HL-60 (cell line): ENCODE measurements at regions not wholly inside any gene's neighbourhood (a gene's known extent, or its start where the extent isn't known, plus 50 kb on each side); places are given as distances from the start of the nearest gene placed in this dataset.
"Not testable (repeated sequence)": the region's sequence is repeated elsewhere in the genome, so short reads cannot be mapped to it uniquely, and the experiment has no call there.

ENCODE experiments used
- DNase-seq, 2 experiments: peaks; one replicate each; pipeline ENCODE4 v3.0.0-alpha.2; 2010 to 2020; ENCODE audit warnings: low read depth in 1 of 2, low spot score in 1 of 2
- H3K27ac ChIP-seq: fragments of 250-450 bp; sonication (Bioruptor Pico); replicated peaks from 2 replicates; pipeline ENCODE4 v1.5.1; 2020; ENCODE audit warnings: mild to moderate bottlenecking, moderate library complexity
- H3K27me3 ChIP-seq: fragments of 250-450 bp; sonication (Bioruptor Pico); 2 replicates; pipeline ENCODE4 v1.5.1; 2021; ENCODE audit warnings: mild to moderate bottlenecking, moderate library complexity; ENCODE audit not compliant: insufficient read depth, poor library complexity, severe bottlenecking
- H3K4me3 ChIP-seq: replicated peaks from 2 replicates; pipeline ENCODE4 v1.5.1; 2011; ENCODE audit warnings: mild to moderate bottlenecking, control low read depth, low read length; ENCODE audit not compliant: insufficient read depth
- CTCF ChIP-seq: IDR thresholded peaks from one replicate; pipeline ENCODE4 v1.5.1; 2011; ENCODE audit warnings: low read length, control low read depth, inconsistent platforms; ENCODE audit not compliant: insufficient read depth
- GABPA ChIP-seq: IDR thresholded peaks from 2 replicates; pipeline ENCODE4 v1.6.1; 2012; ENCODE audit warnings: low read depth
- POLR2AphosphoS5 ChIP-seq: IDR thresholded peaks from 2 replicates; pipeline ENCODE4 v1.6.1; 2012; ENCODE audit warnings: low read depth
- REST ChIP-seq: IDR thresholded peaks from 2 replicates; pipeline ENCODE4 v1.6.1; 2012; ENCODE audit warnings: low read depth; ENCODE audit not compliant: insufficient replicate concordance
- SPI1 ChIP-seq: IDR thresholded peaks from 2 replicates; pipeline ENCODE4 v1.6.1; 2012; ENCODE audit warnings: low read depth, mild to moderate bottlenecking, borderline replicate concordance

GRCh38 chr1:229148041-229148671 lies 122.8 kb upstream of the RAB4A start:
- H3K4me3 ChIP-seq: no peak overlapping the region
- no peaks in the 10 kb centered on the region for H3K27me3 ChIP-seq
- TF ChIP-seq CTCF (no peak), GABPA (no peak)
- DNase-seq: no peak
- H3K27ac ChIP-seq: no peak overlapping the region

- H3K27me3 ChIP-seq: no peaks in the 10 kb centered on the region
- no peak for DNase-seq
- TF ChIP-seq SPI1: no peak
- no peak for TF ChIP-seq POLR2AphosphoS5
- no peak for TF ChIP-seq CTCF
- TF ChIP-seq GABPA: no peak
- no peak for TF ChIP-seq REST
- H3K27ac ChIP-seq: no peak overlapping the region
- no peak overlapping the region for H3K4me3 ChIP-seq
These were observed 122.2 kb upstream of the RAB4A start for GRCh38 chr1:229148743-229149142.

- no peak overlapping the region for H3K27ac ChIP-seq
- H3K4me3 ChIP-seq: no peak overlapping the region
- no peaks in the 10 kb centered on the region for H3K27me3 ChIP-seq
- TF ChIP-seq SPI1 (no peak), CTCF (no peak), POLR2AphosphoS5 (no peak), GABPA (no peak), REST (no peak)
- no peak for DNase-seq
These were observed 121.5 kb upstream of the RAB4A start for GRCh38 chr1:229149435-229149834.

- H3K27ac ChIP-seq: no peak overlapping the region
- no peak for DNase-seq
- H3K4me3 ChIP-seq: no peak overlapping the region
- TF ChIP-seq REST (no peak), POLR2AphosphoS5 (no peak), SPI1 (no peak), CTCF (no peak), GABPA (no peak)
- no peaks in the 10 kb centered on the region for H3K27me3 ChIP-seq
These were observed 120.4 kb upstream of the RAB4A start for GRCh38 chr1:229150518-229150917.

GRCh38 chr1:229151412-229151811 lies 119.5 kb upstream of the RAB4A start:
- H3K4me3 ChIP-seq, DNase-seq, H3K27me3 ChIP-seq, H3K27ac ChIP-seq: not testable (repeated sequence)
